SK-N-MC (cell line): ENCODE measurements at regions not wholly inside any gene's neighbourhood (a gene's known extent, or its start where the extent isn't known, plus 50 kb on each side); places are given as distances from the start of the nearest gene placed in this dataset.

ENCODE experiments used
- DNase-seq: peaks from one replicate; pipeline ENCODE4 v3.0.0-alpha.2; 2011; ENCODE audit warnings: low read depth, low spot score
- H3K27ac ChIP-seq: fragments of 200-600 bp; sonication (generic); 2 replicates; pipeline ENCODE4 v1.5.1; 2016; ENCODE audit warnings: mixed run types
- H3K36me3 ChIP-seq: fragments of 200-600 bp; sonication (generic); 2 replicates; pipeline ENCODE4 v1.6.1; 2017; ENCODE audit warnings: antibody characterized with exemption, low read length, mixed read lengths; ENCODE audit not compliant: insufficient read depth
- H3K4me3 ChIP-seq: fragments of 200-600 bp; sonication (generic); 2 replicates; pipeline ENCODE4 v1.5.1; 2016
- H3K9ac ChIP-seq: fragments of 200-600 bp; sonication (generic); 2 replicates; pipeline ENCODE4 v1.8.0; 2017; ENCODE audit warnings: mixed run types, mixed read lengths; ENCODE audit not compliant: insufficient read length
- H3K9me3 ChIP-seq: fragments of 200-600 bp; sonication (generic); 2 replicates; pipeline ENCODE4 v1.6.1; 2017; ENCODE audit warnings: low read depth, mild to moderate bottlenecking, antibody characterized with exemption, low read length, moderate library complexity, mixed read lengths
- EZH2 ChIP-seq: fragments of 200-600 bp; sonication (generic); IDR thresholded peaks from one replicate; pipeline ENCODE4 v1.6.1; 2017; ENCODE audit warnings: antibody characterized with exemption
- FOXP2 ChIP-seq: optimal IDR thresholded peaks from 2 replicates; pipeline ENCODE3; 2011; ENCODE audit warnings: mild to moderate bottlenecking, moderate library complexity; ENCODE audit not compliant: insufficient read depth; ENCODE audit errors: extremely low read length, control extremely low read depth
- POLR2AphosphoS5 ChIP-seq: IDR thresholded peaks from 2 replicates; pipeline ENCODE4 v1.6.1; 2012; ENCODE audit warnings: mild to moderate bottlenecking, low read depth, low read length, borderline replicate concordance

DNA sequence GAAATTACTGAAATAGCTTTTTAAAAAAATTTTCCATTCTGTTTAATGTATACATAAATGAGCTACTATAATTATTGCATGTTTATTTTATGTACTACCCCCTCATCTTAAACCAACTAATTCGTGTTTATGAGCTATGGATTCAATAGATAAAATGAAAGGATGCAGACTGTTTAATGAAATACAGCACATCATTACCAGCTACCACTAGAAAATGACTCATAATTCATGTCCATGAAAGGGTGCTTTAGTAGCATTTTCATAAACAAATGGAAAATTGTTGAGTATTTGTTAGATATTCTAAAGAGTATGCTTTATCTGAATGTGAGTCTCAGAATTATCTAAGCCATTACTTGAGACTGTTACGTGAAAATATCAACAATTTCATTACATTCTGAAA, 1590.1 kb downstream of the HACE1 start:
- Histone ChIP-seq H3K36me3 (no peaks in the 10 kb centered on the region), H3K4me3 (no peak overlapping the region), H3K9ac (no peak overlapping the region), H3K27ac (no peak overlapping the region), H3K9me3 (no peaks in the 10 kb centered on the region)
- TF ChIP-seq POLR2AphosphoS5 (no peak), FOXP2 (no peak), EZH2 (no peak)
- DNase-seq, result no peak

DNA sequence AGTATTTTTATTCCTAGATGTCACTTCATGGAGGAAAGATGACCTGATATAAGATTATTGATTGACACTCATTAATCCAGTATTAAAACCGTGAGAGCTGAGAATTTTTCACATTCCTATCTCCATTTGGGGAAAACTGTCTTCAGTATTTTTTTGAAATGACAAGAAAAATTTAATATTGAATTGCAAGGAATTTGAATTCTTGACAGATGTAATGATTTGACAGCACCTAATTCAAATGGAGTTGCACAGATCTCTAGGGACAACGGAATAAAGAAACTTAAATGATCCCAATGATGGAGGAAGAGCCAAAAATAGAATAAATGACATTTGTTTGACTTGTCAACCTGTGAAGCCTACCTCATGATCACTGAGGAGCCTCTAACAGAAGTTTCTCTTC, 1591.4 kb downstream of the HACE1 start:
- no peak for DNase-seq
- Histone ChIP-seq H3K9me3 (no peaks in the 10 kb centered on the region), H3K36me3 (no peaks in the 10 kb centered on the region), H3K4me3 (no peak overlapping the region), H3K27ac (no peak overlapping the region), H3K9ac (no peak overlapping the region)
- TF ChIP-seq FOXP2, result no peak
- no peak for TF ChIP-seq POLR2AphosphoS5
- no peak for TF ChIP-seq EZH2

- H3K27ac ChIP-seq, result no peak overlapping the region
- no peak for DNase-seq
- TF ChIP-seq EZH2 (no peak), FOXP2 (no peak), POLR2AphosphoS5 (no peak)
- no peaks in the 10 kb centered on the region for H3K9me3 ChIP-seq
- H3K9ac ChIP-seq, result no peak overlapping the region
- no peaks in the 10 kb centered on the region for H3K36me3 ChIP-seq
- no peak overlapping the region for H3K4me3 ChIP-seq
Measured at GRCh38 chr6:103264020-103264419, 1595.7 kb downstream of the HACE1 start.

DNA sequence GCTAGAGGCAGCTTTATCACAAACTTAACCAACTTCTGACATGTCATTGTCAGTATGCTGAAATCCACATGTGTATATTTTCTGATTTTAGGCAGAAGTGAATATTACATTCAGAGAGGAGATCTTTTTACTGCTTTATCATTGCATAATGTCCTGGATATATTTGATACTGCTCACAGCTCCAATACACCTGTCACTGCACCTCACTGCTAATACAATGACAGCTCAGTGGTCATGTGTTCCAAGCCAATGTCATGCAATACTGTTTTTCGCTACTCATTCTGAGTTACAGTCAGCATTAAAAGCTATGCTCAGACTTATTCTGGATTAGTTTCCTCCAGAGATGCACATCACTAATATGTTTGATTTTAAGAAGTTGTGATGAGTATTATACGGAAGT, 1604.6 kb downstream of the HACE1 start:
- H3K9me3 ChIP-seq, result no peaks in the 10 kb centered on the region
- no peak for TF ChIP-seq POLR2AphosphoS5
- TF ChIP-seq EZH2, result no peak
- TF ChIP-seq FOXP2, result no peak
- H3K4me3 ChIP-seq, result no peak overlapping the region
- no peak overlapping the region for H3K27ac ChIP-seq
- DNase-seq, result no peak
- no peak overlapping the region for H3K9ac ChIP-seq
- H3K36me3 ChIP-seq, result no peaks in the 10 kb centered on the region

- H3K4me3 ChIP-seq, result no peak overlapping the region
- DNase-seq, result no peak
- H3K9ac ChIP-seq, result no peak overlapping the region
- TF ChIP-seq FOXP2, result no peak
- H3K36me3 ChIP-seq, result no peaks in the 10 kb centered on the region
- no peak overlapping the region for H3K27ac ChIP-seq
- peaks cover 5% of the 10 kb centered on the region; the same call in 1 of the 2 replicates for H3K9me3 ChIP-seq
Measured at GRCh38 chr6:103236923-103237322, 1622.8 kb downstream of the HACE1 start.

DNA sequence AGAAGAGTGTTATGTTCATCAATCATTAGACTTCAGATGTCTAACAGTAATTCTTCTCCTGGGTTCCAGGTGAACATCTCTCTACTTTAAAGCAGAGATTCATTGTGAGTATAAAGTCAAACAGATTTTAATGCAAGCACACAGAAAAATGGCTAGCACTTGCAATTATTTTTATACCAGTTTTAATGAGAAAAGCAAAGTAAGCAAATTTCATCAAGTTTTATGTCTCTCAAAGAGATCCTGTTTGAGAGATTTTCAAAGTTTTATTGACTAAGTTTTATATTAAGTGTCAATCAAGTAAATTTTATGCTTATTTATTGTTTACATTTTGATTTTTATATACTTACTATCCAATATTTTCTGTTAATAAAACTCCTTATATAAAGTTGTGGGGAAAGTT, 1628.5 kb downstream of the HACE1 start:
- Histone ChIP-seq H3K9ac (no peak overlapping the region), H3K36me3 (no peaks in the 10 kb centered on the region), H3K27ac (no peak overlapping the region), H3K4me3 (no peak overlapping the region), H3K9me3 (no peaks in the 10 kb centered on the region)
- no peak for DNase-seq
- TF ChIP-seq POLR2AphosphoS5 (no peak), EZH2 (no peak), FOXP2 (no peak)

DNA sequence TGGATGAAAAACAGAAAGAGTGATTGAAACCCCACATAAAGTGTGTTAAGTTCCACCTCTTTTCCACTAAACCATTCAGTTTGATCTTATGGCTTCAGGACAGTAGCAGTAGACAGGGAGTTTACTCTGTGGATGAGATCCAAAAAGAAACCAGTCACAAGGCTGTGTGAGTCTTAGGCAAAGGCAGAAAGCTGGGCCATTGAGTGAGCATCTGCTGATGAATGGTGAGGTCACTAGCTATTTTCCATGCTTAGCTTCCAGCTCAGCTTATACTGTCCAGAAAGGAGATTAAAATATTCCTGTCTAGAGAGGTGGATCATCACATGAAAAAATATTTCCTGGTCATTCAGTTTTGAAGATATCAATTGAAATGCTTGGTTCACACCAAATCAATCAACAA, 1643.9 kb downstream of the HACE1 start:
- Histone ChIP-seq H3K9me3 (no peaks in the 10 kb centered on the region), H3K27ac (no peak overlapping the region), H3K36me3 (no peaks in the 10 kb centered on the region), H3K4me3 (no peak overlapping the region), H3K9ac (no peak overlapping the region)
- no peak for DNase-seq
- TF ChIP-seq EZH2 (no peak), FOXP2 (no peak), POLR2AphosphoS5 (no peak)

DNA sequence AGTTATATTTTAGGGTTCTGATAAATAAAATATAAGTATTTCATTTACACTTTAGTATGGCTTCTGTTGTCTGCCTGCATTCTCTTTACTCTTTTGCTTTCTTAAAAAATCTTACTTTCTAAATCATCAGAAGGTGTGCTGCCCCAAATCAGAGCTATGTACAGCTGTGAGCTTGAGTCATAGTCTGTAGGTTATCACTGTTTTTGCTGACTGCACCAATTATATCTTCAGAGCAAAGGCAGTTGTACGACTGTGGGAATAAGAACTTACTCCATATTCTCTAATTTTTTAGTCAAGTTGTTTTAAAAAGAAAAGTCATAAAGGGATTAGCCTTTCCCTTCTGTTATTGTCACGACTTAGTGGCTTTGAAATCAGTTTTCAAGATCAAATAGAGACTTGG, 1649.0 kb downstream of the HACE1 start:
- DNase-seq, result no peak
- Histone ChIP-seq H3K9ac (no peak overlapping the region), H3K9me3 (no peaks in the 10 kb centered on the region), H3K36me3 (no peaks in the 10 kb centered on the region), H3K27ac (no peak overlapping the region), H3K4me3 (no peak overlapping the region)
- no peak for TF ChIP-seq POLR2AphosphoS5
- no peak for TF ChIP-seq FOXP2
- TF ChIP-seq EZH2, result no peak

GRCh38 chr6:103198386-103198785, 1661.3 kb downstream of the HACE1 start:
- no peak overlapping the region for H3K4me3 ChIP-seq
- TF ChIP-seq EZH2 (no peak), FOXP2 (no peak), POLR2AphosphoS5 (no peak)
- no peak for DNase-seq
- H3K27ac ChIP-seq, result no peak overlapping the region
- no peaks in the 10 kb centered on the region for H3K36me3 ChIP-seq
- no peak overlapping the region for H3K9ac ChIP-seq
- H3K9me3 ChIP-seq, result no peaks in the 10 kb centered on the region

- no peak overlapping the region for H3K9ac ChIP-seq
- TF ChIP-seq FOXP2 (no peak), EZH2 (no peak), POLR2AphosphoS5 (no peak)
- H3K4me3 ChIP-seq, result no peak overlapping the region
- H3K9me3 ChIP-seq, result no peaks in the 10 kb centered on the region
- DNase-seq, result no peak
- no peak overlapping the region for H3K27ac ChIP-seq
- no peaks in the 10 kb centered on the region for H3K36me3 ChIP-seq
Measured at GRCh38 chr6:103193413-103193812, 1666.3 kb downstream of the HACE1 start.
